Neural progenitor cell (in vitro differentiated cells): ENCODE measurements at regions not wholly inside any gene's neighbourhood (a gene's known extent, or its start where the extent isn't known, plus 50 kb on each side); places are given as distances from the start of the nearest gene placed in this dataset.
"Not testable (repeated sequence)": the region's sequence is repeated elsewhere in the genome, so short reads cannot be mapped to it uniquely, and the experiment has no call there.

ENCODE experiments used
- CTCF ChIP-seq: fragments of 200-600 bp; sonication (generic); IDR thresholded peaks from 2 replicates; pipeline ENCODE4 v1.5.1; 2017; ENCODE audit warnings: antibody characterized with exemption, mild to moderate bottlenecking
- EZH2 ChIP-seq: fragments of 200-600 bp; sonication (generic); IDR thresholded peaks from 2 replicates; pipeline ENCODE4 v1.6.1; 2017; ENCODE audit warnings: antibody characterized with exemption, mild to moderate bottlenecking, moderate library complexity
- EZH2phosphoT487 ChIP-seq: fragments of 200-600 bp; sonication (generic); IDR thresholded peaks from 2 replicates; pipeline ENCODE4 v1.6.1; 2017; ENCODE audit warnings: antibody characterized with exemption

GRCh38 chr6:16891110-16891509, 129.8 kb upstream of the ATXN1 start:
- not testable (repeated sequence) for TF ChIP-seq CTCF, EZH2, EZH2phosphoT487
